Pons (tissue), 1 donor: ENCODE measurements at regions not wholly inside any gene's neighbourhood (a gene's known extent, or its start where the extent isn't known, plus 50 kb on each side); places are given as distances from the start of the nearest gene placed in this dataset.
"Not testable (repeated sequence)": the region's sequence is repeated elsewhere in the genome, so short reads cannot be mapped to it uniquely, and the experiment has no call there.

Experiments used
- DNase-seq: peaks from one replicate; pipeline ENCODE4 v3.0.0-alpha.2; 2016; ENCODE audit warnings: low spot score

GRCh38 chr6:27106382-27106781 is 141.1 kb upstream of the PRSS16 start:
- no peak for DNase-seq

GRCh38 chr6:27111743-27112142 is 135.8 kb upstream of the PRSS16 start:
- no peak for DNase-seq

GRCh38 chr6:27112974-27113373 is 134.5 kb upstream of the PRSS16 start:
- no peak for DNase-seq

GRCh38 chr6:27119329-27119728 is 128.2 kb upstream of the PRSS16 start:
- DNase-seq, result no peak

- DNase-seq, result no peak
Measured at GRCh38 chr6:27119761-27120160, 127.7 kb upstream of the PRSS16 start.

GRCh38 chr6:27121640-27122039 is 125.9 kb upstream of the PRSS16 start:
- no peak for DNase-seq

- DNase-seq, result no peak
Measured at GRCh38 chr6:27124252-27124657, 123.2 kb upstream of the PRSS16 start.

GRCh38 chr6:27126046-27126814 is 121.3 kb upstream of the PRSS16 start:
- DNase-seq, result no peak

- DNase-seq, result peak; percentile 91
Measured at GRCh38 chr6:27126815-27127537, 120.5 kb upstream of the PRSS16 start.

GRCh38 chr6:27127874-27128273 is 119.6 kb upstream of the PRSS16 start:
- DNase-seq, result not testable (repeated sequence)

- no peak for DNase-seq
Measured at GRCh38 chr6:27128311-27129094, 119.0 kb upstream of the PRSS16 start.

- DNase-seq, result no peak
Measured at GRCh38 chr6:27129095-27129815, 118.2 kb upstream of the PRSS16 start.

- no peak for DNase-seq
Measured at GRCh38 chr6:27129917-27130316, 117.6 kb upstream of the PRSS16 start.

- no peak for DNase-seq
Measured at GRCh38 chr6:27130668-27131428, 116.7 kb upstream of the PRSS16 start.

GRCh38 chr6:27132282-27132531 is 115.3 kb upstream of the PRSS16 start:
- DNase-seq, result not testable (repeated sequence)

- DNase-seq, result peak; percentile 99
Measured at GRCh38 chr6:27132532-27133280, 114.8 kb upstream of the PRSS16 start.

- no peak for DNase-seq
Measured at GRCh38 chr6:27133281-27134227, 113.9 kb upstream of the PRSS16 start.

GRCh38 chr6:27135087-27135657 is 112.3 kb upstream of the PRSS16 start:
- no peak for DNase-seq

- DNase-seq, result no peak
Measured at GRCh38 chr6:27136077-27136644, 111.3 kb upstream of the PRSS16 start.
